ENCODE measurements at regions not wholly inside any gene's neighbourhood (a gene's known extent, or its start where the extent isn't known, plus 50 kb on each side); places are given as distances from the start of the nearest gene placed in this dataset.

- no peak overlapping the region for H3K4me3 ChIP-seq (ENCODE audit: low read length)
- no peaks in the 10 kb centered on the region for H3K4me1 Mint-ChIP-seq
- H3K4me1 ChIP-seq (ENCODE audit: control insufficient read depth in 2 of 2, insufficient read depth in 2 of 2, low read length in 2 of 2), result no peaks in the 10 kb centered on the region
- no peaks in the 10 kb centered on the region for H3K9me3 ChIP-seq (ENCODE audit: control insufficient read depth in 2 of 3, low read length in 3 of 3)
- peaks cover 2 to 34% (median 19%) of the 10 kb centered on the region in 5 donors for H3K27me3 Mint-ChIP-seq
- ATAC-seq (no peak), DNase-seq (no peak)
- no peak overlapping the region for H3K27ac Mint-ChIP-seq
- CTCF ChIA-PET, result no interaction called here
- no peaks in the 10 kb centered on the region for H3K27me3 ChIP-seq (ENCODE audit: control insufficient read depth in 2 of 2, insufficient read depth in 2 of 2, low read length in 2 of 2)
- POLR2A ChIA-PET, result no interaction called here
- H3K9me3 Mint-ChIP-seq, result peaks cover 0 to 12% (median 5%) of the 10 kb centered on the region in 11 donors
- no peaks in the 10 kb centered on the region for H3K36me3 Mint-ChIP-seq
- H3K27ac ChIP-seq (ENCODE audit: low read depth, low read length), result no peak overlapping the region
- no peaks in the 10 kb centered on the region for H3K36me3 ChIP-seq (ENCODE audit: control insufficient read depth in 2 of 3, insufficient read depth in 3 of 3, low read length in 3 of 3)
- intact Hi-C loops (cut with micrococcal nuclease), result no loop called here
- H3K4me3 Mint-ChIP-seq, result no peak overlapping the region
Measured at GRCh38 chr2:175755656-175756386, 246.2 kb downstream of the LNPK start.

GRCh38 chr2:175755169-175755568 is 246.9 kb downstream of the LNPK start:
- no peaks in the 10 kb centered on the region for H3K27me3 ChIP-seq (ENCODE audit: control insufficient read depth in 2 of 2, insufficient read depth in 2 of 2, low read length in 2 of 2)
- H3K9me3 ChIP-seq (ENCODE audit: control insufficient read depth in 2 of 3, low read length in 3 of 3), result no peaks in the 10 kb centered on the region
- no peak overlapping the region for H3K4me3 ChIP-seq (ENCODE audit: low read length)
- H3K27ac ChIP-seq (ENCODE audit: low read depth, low read length), result no peak overlapping the region
- Mint-ChIP-seq H3K4me1 (no peaks in the 10 kb centered on the region), H3K4me3 (no peak overlapping the region), H3K9me3 (peaks cover 0 to 12% (median 5%) of the 10 kb centered on the region in 11 donors), H3K27ac (no peak overlapping the region), H3K27me3 (peaks cover 2 to 36% (median 19%) of the 10 kb centered on the region in 5 donors), H3K36me3 (no peaks in the 10 kb centered on the region)
- DNase-seq, result no peak
- intact Hi-C loops (cut with micrococcal nuclease), result no loop called here
- CTCF ChIA-PET, result no interaction called here
- H3K4me1 ChIP-seq (ENCODE audit: control insufficient read depth in 2 of 2, insufficient read depth in 2 of 2, low read length in 2 of 2), result no peaks in the 10 kb centered on the region
- ATAC-seq, result no peak
- H3K36me3 ChIP-seq (ENCODE audit: control insufficient read depth in 2 of 3, insufficient read depth in 3 of 3, low read length in 3 of 3), result no peaks in the 10 kb centered on the region
- POLR2A ChIA-PET, result no interaction called here

- ATAC-seq, result no peak
- H3K27ac ChIP-seq (ENCODE audit: low read depth, low read length), result no peak overlapping the region
- Mint-ChIP-seq H3K27ac (no peak overlapping the region), H3K36me3 (no peaks in the 10 kb centered on the region), H3K9me3 (peaks cover 0 to 4% (median 0%) of the 10 kb centered on the region in 11 donors), H3K27me3 (peaks cover 0 to 26% (median 16%) of the 10 kb centered on the region in 5 donors), H3K4me1 (no peaks in the 10 kb centered on the region), H3K4me3 (no peak overlapping the region)
- ChIA-PET CTCF (no interaction called here), POLR2A (no interaction called here)
- no peaks in the 10 kb centered on the region for H3K27me3 ChIP-seq (ENCODE audit: control insufficient read depth in 2 of 2, insufficient read depth in 2 of 2, low read length in 2 of 2)
- DNase-seq, result no peak
- no peaks in the 10 kb centered on the region for H3K9me3 ChIP-seq (ENCODE audit: control insufficient read depth in 2 of 3, low read length in 3 of 3)
- no peak overlapping the region for H3K4me3 ChIP-seq (ENCODE audit: low read length)
- intact Hi-C loops (cut with micrococcal nuclease), result no loop called here
- H3K36me3 ChIP-seq (ENCODE audit: control insufficient read depth in 2 of 3, insufficient read depth in 3 of 3, low read length in 3 of 3), result no peaks in the 10 kb centered on the region
- H3K4me1 ChIP-seq (ENCODE audit: control insufficient read depth in 2 of 2, insufficient read depth in 2 of 2, low read length in 2 of 2), result no peaks in the 10 kb centered on the region
Measured at GRCh38 chr2:175750195-175750594, 251.9 kb downstream of the LNPK start.

- no peaks in the 10 kb centered on the region for H3K36me3 ChIP-seq (ENCODE audit: control insufficient read depth in 2 of 3, insufficient read depth in 3 of 3, low read length in 3 of 3)
- H3K27me3 Mint-ChIP-seq, result peaks cover 5 to 51% (median 25%) of the 10 kb centered on the region in 5 donors
- H3K4me3 Mint-ChIP-seq, result no peak overlapping the region
- intact Hi-C loops (cut with micrococcal nuclease), result no loop called here
- ATAC-seq (no peak), DNase-seq (no peak)
- H3K4me1 ChIP-seq (ENCODE audit: control insufficient read depth in 2 of 2, insufficient read depth in 2 of 2, low read length in 2 of 2), result no peaks in the 10 kb centered on the region
- H3K27ac ChIP-seq (ENCODE audit: low read depth, low read length), result no peak overlapping the region
- H3K4me3 ChIP-seq (ENCODE audit: low read length), result no peak overlapping the region
- H3K9me3 ChIP-seq (ENCODE audit: control insufficient read depth in 2 of 3, low read length in 3 of 3), result no peaks in the 10 kb centered on the region
- H3K4me1 Mint-ChIP-seq, result no peaks in the 10 kb centered on the region
- H3K9me3 Mint-ChIP-seq, result peaks cover 0 to 4% (median 0%) of the 10 kb centered on the region in 11 donors
- ChIA-PET CTCF (no interaction called here), POLR2A (no interaction called here)
- no peaks in the 10 kb centered on the region for H3K36me3 Mint-ChIP-seq
- no peaks in the 10 kb centered on the region for H3K27me3 ChIP-seq (ENCODE audit: control insufficient read depth in 2 of 2, insufficient read depth in 2 of 2, low read length in 2 of 2)
- no peak overlapping the region for H3K27ac Mint-ChIP-seq
Measured at GRCh38 chr2:175745911-175746310, 256.2 kb downstream of the LNPK start.

GRCh38 chr2:175744000-175744399 is 258.1 kb downstream of the LNPK start:
- Histone ChIP-seq H3K27me3 (ENCODE audit: control insufficient read depth in 2 of 2, insufficient read depth in 2 of 2, low read length in 2 of 2) (peaks cover 0 to 4% of the 10 kb centered on the region in 2 donors), H3K9me3 (ENCODE audit: control insufficient read depth in 2 of 3, low read length in 3 of 3) (no peaks in the 10 kb centered on the region), H3K4me3 (ENCODE audit: low read length) (no peak overlapping the region), H3K4me1 (ENCODE audit: control insufficient read depth in 2 of 2, insufficient read depth in 2 of 2, low read length in 2 of 2) (no peaks in the 10 kb centered on the region), H3K27ac (ENCODE audit: low read depth, low read length) (no peak overlapping the region), H3K36me3 (ENCODE audit: control insufficient read depth in 2 of 3, insufficient read depth in 3 of 3, low read length in 3 of 3) (no peaks in the 10 kb centered on the region)
- Mint-ChIP-seq H3K4me3 (no peak overlapping the region), H3K27me3 (peaks cover 5 to 44% (median 31%) of the 10 kb centered on the region in 5 donors), H3K4me1 (no peaks in the 10 kb centered on the region), H3K9me3 (peaks cover 0 to 4% (median 0%) of the 10 kb centered on the region in 11 donors), H3K27ac (no peak overlapping the region), H3K36me3 (no peaks in the 10 kb centered on the region)
- intact Hi-C loops (cut with micrococcal nuclease), result no loop called here
- DNase-seq (no peak), ATAC-seq (no peak)
- CTCF ChIA-PET, result no interaction called here
- POLR2A ChIA-PET, result no interaction called here

- DNase-seq (no peak), ATAC-seq (no peak)
- Mint-ChIP-seq H3K27ac (no peak overlapping the region), H3K4me1 (no peaks in the 10 kb centered on the region), H3K9me3 (peaks cover 0 to 4% (median 0%) of the 10 kb centered on the region in 11 donors), H3K36me3 (no peaks in the 10 kb centered on the region), H3K27me3 (peaks cover 5 to 54% (median 32%) of the 10 kb centered on the region in 5 donors), H3K4me3 (no peak overlapping the region)
- Histone ChIP-seq H3K9me3 (ENCODE audit: control insufficient read depth in 2 of 3, low read length in 3 of 3) (no peaks in the 10 kb centered on the region), H3K36me3 (ENCODE audit: control insufficient read depth in 2 of 3, insufficient read depth in 3 of 3, low read length in 3 of 3) (no peaks in the 10 kb centered on the region), H3K4me1 (ENCODE audit: control insufficient read depth in 2 of 2, insufficient read depth in 2 of 2, low read length in 2 of 2) (no peaks in the 10 kb centered on the region), H3K27me3 (ENCODE audit: control insufficient read depth in 2 of 2, insufficient read depth in 2 of 2, low read length in 2 of 2) (peaks cover 0 to 4% of the 10 kb centered on the region in 2 donors), H3K27ac (ENCODE audit: low read depth, low read length) (no peak overlapping the region), H3K4me3 (ENCODE audit: low read length) (no peak overlapping the region)
- ChIA-PET CTCF (no interaction called here), POLR2A (no interaction called here)
- intact Hi-C loops (cut with micrococcal nuclease), result no loop called here
Measured at GRCh38 chr2:175743011-175743410, 259.1 kb downstream of the LNPK start.

- Mint-ChIP-seq H3K4me1 (no peaks in the 10 kb centered on the region), H3K4me3 (no peak overlapping the region), H3K36me3 (no peaks in the 10 kb centered on the region), H3K27ac (no peak overlapping the region), H3K27me3 (peaks cover 5 to 60% (median 35%) of the 10 kb centered on the region in 5 donors), H3K9me3 (peaks cover 0 to 4% (median 0%) of the 10 kb centered on the region in 11 donors)
- Histone ChIP-seq H3K27me3 (ENCODE audit: control insufficient read depth in 2 of 2, insufficient read depth in 2 of 2, low read length in 2 of 2) (peaks cover 0 to 4% of the 10 kb centered on the region in 2 donors), H3K4me1 (ENCODE audit: control insufficient read depth in 2 of 2, insufficient read depth in 2 of 2, low read length in 2 of 2) (no peaks in the 10 kb centered on the region), H3K9me3 (ENCODE audit: control insufficient read depth in 2 of 3, low read length in 3 of 3) (no peaks in the 10 kb centered on the region), H3K36me3 (ENCODE audit: control insufficient read depth in 2 of 3, insufficient read depth in 3 of 3, low read length in 3 of 3) (no peaks in the 10 kb centered on the region), H3K27ac (ENCODE audit: low read depth, low read length) (no peak overlapping the region), H3K4me3 (ENCODE audit: low read length) (no peak overlapping the region)
- CTCF ChIA-PET, result no interaction called here
- ATAC-seq (no peak), DNase-seq (no peak)
- intact Hi-C loops (cut with micrococcal nuclease), result no loop called here
- POLR2A ChIA-PET, result no interaction called here
Measured at GRCh38 chr2:175742367-175742766, 259.7 kb downstream of the LNPK start.

Measured in naive thymus-derived CD4-positive, alpha-beta T cell (primary cell).